HCT116 (cell line): ENCODE measurements at regions not wholly inside any gene's neighbourhood (a gene's known extent, or its start where the extent isn't known, plus 50 kb on each side); places are given as distances from the start of the nearest gene placed in this dataset.

Experiments
- EGR1 ChIP-seq: IDR thresholded peaks from 2 replicates; pipeline ENCODE4 v1.6.1; 2012; ENCODE audit warnings: low read depth
- EZH2 ChIP-seq: fragments of 200-600 bp; sonication (generic); IDR thresholded peaks from 2 replicates; pipeline ENCODE4 v1.6.1; 2017; ENCODE audit warnings: antibody characterized with exemption, mixed run types
- POLR2A ChIP-seq: IDR thresholded peaks from 2 replicates; pipeline ENCODE4 v1.7.0; 2011; ENCODE audit warnings: borderline replicate concordance; ENCODE audit not compliant: insufficient read depth, insufficient read length; ENCODE audit errors: extremely low read depth
- RAD21 ChIP-seq: IDR thresholded peaks from 2 replicates; pipeline ENCODE4 v1.6.1; 2012; ENCODE audit warnings: low read depth, mild to moderate bottlenecking
- SP1 ChIP-seq: IDR thresholded peaks from 2 replicates; pipeline ENCODE4 v1.6.1; 2012; ENCODE audit warnings: low read depth
- SRF ChIP-seq: IDR thresholded peaks from 2 replicates; pipeline ENCODE4 v1.6.1; 2012; ENCODE audit warnings: low read depth
- TF ChIP-seq, protein P1 (sequence below), 3 experiments: fragments of 200-600 bp in 1 of 3; sonication (generic) in 1 of 3; IDR thresholded peaks in 2 of 3; conservative IDR thresholded peaks in 1 of 3; 2 replicates each; pipeline ENCODE4 v1.5.1; 2012 to 2017; ENCODE audit warnings: low read depth in 2 of 3, low read length in 2 of 3, antibody characterized with exemption in 1 of 3, borderline replicate concordance in 1 of 3, control low read depth in 1 of 3, mild to moderate bottlenecking in 1 of 3, mixed read lengths in 1 of 3, mixed run types in 1 of 3, moderate library complexity in 1 of 3; ENCODE audit not compliant: insufficient read depth in 1 of 3

- TF ChIP-seq POLR2A = no peak
- no peak for TF ChIP-seq EZH2
- no peak for TF ChIP-seq EGR1
- TF ChIP-seq SP1 = no peak
- TF ChIP-seq, protein P1, sequence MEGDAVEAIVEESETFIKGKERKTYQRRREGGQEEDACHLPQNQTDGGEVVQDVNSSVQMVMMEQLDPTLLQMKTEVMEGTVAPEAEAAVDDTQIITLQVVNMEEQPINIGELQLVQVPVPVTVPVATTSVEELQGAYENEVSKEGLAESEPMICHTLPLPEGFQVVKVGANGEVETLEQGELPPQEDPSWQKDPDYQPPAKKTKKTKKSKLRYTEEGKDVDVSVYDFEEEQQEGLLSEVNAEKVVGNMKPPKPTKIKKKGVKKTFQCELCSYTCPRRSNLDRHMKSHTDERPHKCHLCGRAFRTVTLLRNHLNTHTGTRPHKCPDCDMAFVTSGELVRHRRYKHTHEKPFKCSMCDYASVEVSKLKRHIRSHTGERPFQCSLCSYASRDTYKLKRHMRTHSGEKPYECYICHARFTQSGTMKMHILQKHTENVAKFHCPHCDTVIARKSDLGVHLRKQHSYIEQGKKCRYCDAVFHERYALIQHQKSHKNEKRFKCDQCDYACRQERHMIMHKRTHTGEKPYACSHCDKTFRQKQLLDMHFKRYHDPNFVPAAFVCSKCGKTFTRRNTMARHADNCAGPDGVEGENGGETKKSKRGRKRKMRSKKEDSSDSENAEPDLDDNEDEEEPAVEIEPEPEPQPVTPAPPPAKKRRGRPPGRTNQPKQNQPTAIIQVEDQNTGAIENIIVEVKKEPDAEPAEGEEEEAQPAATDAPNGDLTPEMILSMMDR (IDR thresholded peaks at IDR 0.05 in 2 of 3, conservative IDR thresholded peaks at IDR 0.05 in 1 of 3; ENCODE audit: borderline replicate concordance in 1 of 3, insufficient read depth in 1 of 3, low read depth in 2 of 3, low read length in 2 of 3) = no peak
- no peak for TF ChIP-seq RAD21
- no peak for TF ChIP-seq SRF
Measured at GRCh38 chr1:162941024-162941423, 80.0 kb upstream of the CCDC190 start.
